ENCODE measurements at regions not wholly inside any gene's neighbourhood (a gene's known extent, or its start where the extent isn't known, plus 50 kb on each side); places are given as distances from the start of the nearest gene placed in this dataset.
A peak's percentile ranks its signal among the peaks of the same experiment; 100 is the strongest.

- H3K27ac ChIP-seq = no peak overlapping the region
- H3K9ac ChIP-seq = no peak overlapping the region
- DNase-seq (ENCODE audit: low spot score) = no peak
- peaks cover 69% of the 10 kb centered on the region for H3K36me3 Mint-ChIP-seq
- H3K4me2 ChIP-seq = no peak overlapping the region
- no peaks in the 10 kb centered on the region for H3K79me2 ChIP-seq (ENCODE audit: low read depth)
- peaks cover 2% of the 10 kb centered on the region for H3K9me3 Mint-ChIP-seq
- H4K20me1 ChIP-seq (ENCODE audit: low read depth) = no peaks in the 10 kb centered on the region
- H3K9me3 ChIP-seq (ENCODE audit: low read depth) = no peaks in the 10 kb centered on the region
- no peak overlapping the region for H3K4me3 Mint-ChIP-seq
- H3K4me1 ChIP-seq = peaks cover 18% of the 10 kb centered on the region
- no peak overlapping the region for H3K4me3 ChIP-seq
- no peak overlapping the region for H2AFZ ChIP-seq (replicated peaks)
- H3K4me1 Mint-ChIP-seq = peaks cover 26% of the 10 kb centered on the region
- H3K27ac Mint-ChIP-seq = no peak overlapping the region
- H3K36me3 ChIP-seq = no peaks in the 10 kb centered on the region
- H3K27me3 Mint-ChIP-seq (ENCODE audit: insufficient read depth, low read depth) = peaks cover 3% of the 10 kb centered on the region
- TF ChIP-seq EZH2phosphoT487 (IDR thresholded peaks at IDR 0.05) = no peak
- TF ChIP-seq CTCF (IDR thresholded peaks at IDR 0.05) = no peak
- TF ChIP-seq EZH2 (IDR thresholded peaks at IDR 0.05) = no peak
- no peaks in the 10 kb centered on the region for H3K27me3 ChIP-seq
- no peaks in the 10 kb centered on the region for H3F3A ChIP-seq (ENCODE audit: low read depth)
Measured at GRCh38 chr1:223000632-223001031, 142.4 kb downstream of the TLR5 start.

- H3F3A ChIP-seq (ENCODE audit: low read depth) = no peaks in the 10 kb centered on the region
- peaks cover 3% of the 10 kb centered on the region for H3K27me3 Mint-ChIP-seq (ENCODE audit: insufficient read depth, low read depth)
- H3K27me3 ChIP-seq = no peaks in the 10 kb centered on the region
- H3K4me1 ChIP-seq = peaks cover 20% of the 10 kb centered on the region
- H3K4me2 ChIP-seq = no peak overlapping the region
- H3K27ac Mint-ChIP-seq = no peak overlapping the region
- no peak overlapping the region for H2AFZ ChIP-seq (replicated peaks)
- no peak overlapping the region for H3K27ac ChIP-seq
- no peak for DNase-seq (ENCODE audit: low spot score)
- H3K4me1 Mint-ChIP-seq = peaks cover 23% of the 10 kb centered on the region
- no peak overlapping the region for H3K9ac ChIP-seq
- H4K20me1 ChIP-seq (ENCODE audit: low read depth) = no peaks in the 10 kb centered on the region
- H3K9me3 Mint-ChIP-seq = peaks cover 2% of the 10 kb centered on the region
- no peaks in the 10 kb centered on the region for H3K9me3 ChIP-seq (ENCODE audit: low read depth)
- peaks cover 60% of the 10 kb centered on the region for H3K36me3 Mint-ChIP-seq
- H3K4me3 Mint-ChIP-seq = no peak overlapping the region
- no peak overlapping the region for H3K4me3 ChIP-seq
- TF ChIP-seq CTCF (IDR thresholded peaks at IDR 0.05) = peak; percentile 25
- TF ChIP-seq EZH2phosphoT487 (IDR thresholded peaks at IDR 0.05) = no peak
- H3K36me3 ChIP-seq = no peaks in the 10 kb centered on the region
- no peaks in the 10 kb centered on the region for H3K79me2 ChIP-seq (ENCODE audit: low read depth)
Measured at GRCh38 chr1:223001653-223002634, 141.1 kb downstream of the TLR5 start.

- no peaks in the 10 kb centered on the region for H3K79me2 ChIP-seq (ENCODE audit: low read depth)
- no peaks in the 10 kb centered on the region for H3K27me3 ChIP-seq
- no peaks in the 10 kb centered on the region for H4K20me1 ChIP-seq (ENCODE audit: low read depth)
- H3F3A ChIP-seq (ENCODE audit: low read depth) = no peaks in the 10 kb centered on the region
- DNase-seq (ENCODE audit: low spot score) = no peak
- H3K27ac Mint-ChIP-seq = no peak overlapping the region
- H3K4me1 ChIP-seq = peaks cover 32% of the 10 kb centered on the region
- TF ChIP-seq CTCF (IDR thresholded peaks at IDR 0.05) (no peak), EZH2phosphoT487 (IDR thresholded peaks at IDR 0.05) (no peak), EZH2 (IDR thresholded peaks at IDR 0.05) (no peak)
- peaks cover 58% of the 10 kb centered on the region for H3K36me3 Mint-ChIP-seq
- H3K4me2 ChIP-seq = no peak overlapping the region
- H3K4me1 Mint-ChIP-seq = peaks cover 36% of the 10 kb centered on the region
- peaks cover 3% of the 10 kb centered on the region for H3K27me3 Mint-ChIP-seq (ENCODE audit: insufficient read depth, low read depth)
- H3K9me3 Mint-ChIP-seq = peaks cover 2% of the 10 kb centered on the region
- no peaks in the 10 kb centered on the region for H3K36me3 ChIP-seq
- no peak overlapping the region for H3K4me3 Mint-ChIP-seq
- H3K9ac ChIP-seq = no peak overlapping the region
- no peaks in the 10 kb centered on the region for H3K9me3 ChIP-seq (ENCODE audit: low read depth)
- H2AFZ ChIP-seq (replicated peaks) = no peak overlapping the region
- H3K4me3 ChIP-seq = no peak overlapping the region
- H3K27ac ChIP-seq = no peak overlapping the region
Measured at GRCh38 chr1:223003549-223003948, 139.5 kb downstream of the TLR5 start.

Data from neural progenitor cell (in vitro differentiated cells).